Naive thymus-derived CD4-positive, alpha-beta T cell (primary cell): ENCODE measurements at regions not wholly inside any gene's neighbourhood (a gene's known extent, or its start where the extent isn't known, plus 50 kb on each side); places are given as distances from the start of the nearest gene placed in this dataset.

Source experiments
- ATAC-seq: fragments of 150-1000 bp; cut with Tn5 transposase; 2 replicates; pipeline ENCODE4 v1.10.0; 2021; ENCODE audit warnings: mild to moderate bottlenecking, moderate library complexity
- CTCF ChIA-PET: fragments of 350-600 bp; sonication (Branson Sonifier 250); formaldehyde crosslinking; loops from one replicate; lab custom pipeline; 2021; ENCODE audit warnings: antibody characterized with exemption; lab: Charles Lee
- POLR2A ChIA-PET: fragments of 350-600 bp; sonication (Branson Sonifier 250); formaldehyde crosslinking; loops from one replicate; lab custom pipeline; 2021; ENCODE audit warnings: antibody characterized with exemption, inconsistent platforms; lab: Charles Lee
- DNase-seq, 9 donors: peaks; one replicate each; pipeline versions ENCODE4 v3.0.0 to v3.0.0-alpha.2; 2020 to 2022; ENCODE audit warnings: mixed read lengths in 1 of 9
- H3K27ac ChIP-seq: one replicate; pipeline ENCODE4 v1.7.0; 2013; ENCODE audit warnings: mild to moderate bottlenecking, low read depth, low read length, moderate library complexity
- H3K27me3 ChIP-seq, 2 donors: one replicate each; pipeline ENCODE4 v1.7.0; 2013; ENCODE audit warnings: low read length in 2 of 2, mild to moderate bottlenecking in 2 of 2, moderate library complexity in 2 of 2; ENCODE audit not compliant: control insufficient read depth in 2 of 2, insufficient read depth in 2 of 2
- H3K36me3 ChIP-seq, 3 experiments: 1 replicate in 2 of 3; 2 replicates in 1 of 3; pipeline ENCODE4 v1.7.0; 2013; ENCODE audit warnings: low read length in 3 of 3, mild to moderate bottlenecking in 3 of 3, moderate library complexity in 1 of 3; ENCODE audit not compliant: insufficient read depth in 3 of 3, control insufficient read depth in 2 of 3
- H3K4me1 ChIP-seq, 2 donors: one replicate each; pipeline ENCODE4 v1.7.0; 2013; ENCODE audit warnings: low read length in 2 of 2, mild to moderate bottlenecking in 2 of 2, moderate library complexity in 1 of 2; ENCODE audit not compliant: control insufficient read depth in 2 of 2, insufficient read depth in 2 of 2
- H3K4me3 ChIP-seq: 2 replicates; pipeline ENCODE4 v1.7.0; 2013; ENCODE audit warnings: mild to moderate bottlenecking, low read length
- H3K9me3 ChIP-seq, 3 experiments: 1 replicate in 2 of 3; 2 replicates in 1 of 3; pipeline ENCODE4 v1.7.0; 2013; ENCODE audit warnings: low read length in 3 of 3; ENCODE audit not compliant: control insufficient read depth in 2 of 3
- H3K27ac Mint-ChIP-seq, 9 donors: one replicate each; pipeline ENCODE4 v1.8.0; 2020 to 2022; ENCODE audit warnings: mixed read lengths in 9 of 9, mild to moderate bottlenecking in 8 of 9, moderate library complexity in 5 of 9, inconsistent platforms in 2 of 9
- H3K27me3 Mint-ChIP-seq, 5 donors: one replicate each; pipeline ENCODE4 v1.8.0; 2021 to 2022; ENCODE audit warnings: mixed read lengths in 5 of 5, mild to moderate bottlenecking in 1 of 5
- H3K36me3 Mint-ChIP-seq, 5 donors: one replicate each; pipeline ENCODE4 v1.8.0; 2020 to 2022; ENCODE audit warnings: mixed read lengths in 5 of 5, mild to moderate bottlenecking in 3 of 5, inconsistent platforms in 1 of 5
- H3K4me1 Mint-ChIP-seq, 7 donors: one replicate each; pipeline ENCODE4 v1.8.0; 2020 to 2022; ENCODE audit warnings: mixed read lengths in 7 of 7, mild to moderate bottlenecking in 3 of 7, inconsistent platforms in 1 of 7
- H3K4me3 Mint-ChIP-seq, 10 donors: one replicate each; pipeline ENCODE4 v1.8.0; 2020 to 2022; ENCODE audit warnings: mild to moderate bottlenecking in 10 of 10, mixed read lengths in 10 of 10, moderate library complexity in 6 of 10, inconsistent platforms in 2 of 10
- H3K9me3 Mint-ChIP-seq, 11 donors: one replicate each; pipeline ENCODE4 v1.8.0; 2020 to 2022; ENCODE audit warnings: mixed read lengths in 11 of 11, mild to moderate bottlenecking in 4 of 11, inconsistent platforms in 1 of 11, moderate library complexity in 1 of 11
- intact Hi-C, 2 donors: fragments of 100-400 bp; cut with micrococcal nuclease; formaldehyde crosslinking; loops; one replicate each; pipeline ENCODE4 v1.15.1; 2023

DNA sequence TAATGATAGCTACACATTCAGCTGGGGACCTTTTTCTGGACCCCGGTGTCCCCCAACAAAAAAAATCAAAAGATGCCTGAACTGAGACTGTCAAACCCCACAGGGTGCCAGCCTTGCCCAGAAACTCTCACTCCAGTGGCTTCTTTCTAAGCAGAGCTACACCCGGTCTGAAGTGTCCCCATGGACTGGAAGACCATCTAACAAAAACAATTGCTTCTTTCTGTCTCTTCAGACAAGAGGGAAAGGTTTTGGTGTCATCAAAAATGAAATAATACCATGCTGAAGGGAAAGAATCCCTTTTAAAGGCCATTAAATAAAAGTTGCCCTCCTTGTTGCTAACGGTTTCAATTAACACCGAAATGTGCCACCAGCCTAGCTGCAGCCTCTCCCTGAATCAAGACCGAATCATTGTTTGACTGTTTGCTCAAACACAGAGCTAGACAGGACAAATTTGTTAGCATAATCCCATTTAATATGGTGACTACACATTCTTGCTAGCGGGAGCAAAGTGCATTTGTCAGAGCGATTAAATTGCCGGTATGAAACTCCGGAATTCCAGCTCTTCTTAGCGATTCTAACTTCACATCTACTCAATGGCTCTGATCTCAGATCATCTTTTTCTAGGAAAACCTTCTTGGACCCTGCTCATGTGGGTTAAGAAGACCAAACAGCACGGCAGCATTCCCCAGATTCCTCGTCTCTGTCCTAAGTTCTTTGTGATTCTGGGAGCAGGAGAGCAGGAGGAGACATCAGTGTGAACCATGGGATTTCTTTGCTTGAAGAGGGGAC lies 397.5 kb upstream of the PRKCQ start:
- intact Hi-C loops = no loop called here
- Histone ChIP-seq H3K27ac (no peak overlapping the region), H3K9me3 (no peaks in the 10 kb centered on the region), H3K27me3 (no peaks in the 10 kb centered on the region), H3K36me3 (no peaks in the 10 kb centered on the region), H3K4me1 (peaks cover 0 to 14% of the 10 kb centered on the region in 2 donors), H3K4me3 (no peak overlapping the region)
- Mint-ChIP-seq H3K4me3 (no peak overlapping the region), H3K9me3 (peaks cover 0 to 5% (median 0%) of the 10 kb centered on the region in 11 donors), H3K36me3 (no peaks in the 10 kb centered on the region), H3K4me1 (peaks cover 2 to 20% (median 12%) of the 10 kb centered on the region in 7 donors), H3K27me3 (peaks cover 0 to 32% (median 5%) of the 10 kb centered on the region in 5 donors), H3K27ac (no peak overlapping the region)
- no peak for DNase-seq
- CTCF ChIA-PET = interaction anchor here (0.7 kb wide), 1 partner anchor 1754 kb away, joined by 3 read pairs; no protein-coding TSS in a partner anchor
- POLR2A ChIA-PET = no interaction called here
- no peak for ATAC-seq

GRCh38 chr10:6973899-6974298 lies 393.8 kb upstream of the PRKCQ start:
- peak overlapping the region in 2 of 9 donors; percentile 15 to 65 for H3K27ac Mint-ChIP-seq
- ChIA-PET CTCF (no interaction called here), POLR2A (no interaction called here)
- Histone ChIP-seq H3K27ac (no peak overlapping the region), H3K9me3 (no peaks in the 10 kb centered on the region), H3K27me3 (no peaks in the 10 kb centered on the region), H3K4me3 (no peak overlapping the region), H3K4me1 (peaks cover 0 to 14% of the 10 kb centered on the region in 2 donors), H3K36me3 (no peaks in the 10 kb centered on the region)
- peaks cover 0 to 5% (median 0%) of the 10 kb centered on the region in 11 donors for H3K9me3 Mint-ChIP-seq
- H3K4me3 Mint-ChIP-seq = peak overlapping the region in 1 of 10 donors; percentile 56
- H3K36me3 Mint-ChIP-seq = no peaks in the 10 kb centered on the region
- DNase-seq (peak in 6 of 9 donors; percentile 7 to 48 (median 32)), ATAC-seq (peak; percentile 75)
- peaks cover 0 to 26% (median 0%) of the 10 kb centered on the region in 5 donors for H3K27me3 Mint-ChIP-seq
- intact Hi-C loops = loop anchor here in 1 of 2 donors (2.0 kb wide), 1 partner anchor 45 kb away; no protein-coding TSS in a partner anchor
- H3K4me1 Mint-ChIP-seq = peaks cover 2 to 16% (median 9%) of the 10 kb centered on the region in 7 donors

- no peaks in the 10 kb centered on the region for H3K36me3 ChIP-seq
- peaks cover 0 to 14% of the 10 kb centered on the region in 2 donors for H3K4me1 ChIP-seq
- H3K27ac ChIP-seq = no peak overlapping the region
- H3K9me3 ChIP-seq = no peaks in the 10 kb centered on the region
- Mint-ChIP-seq H3K4me1 (peaks cover 2 to 16% (median 9%) of the 10 kb centered on the region in 7 donors), H3K27ac (no peak overlapping the region), H3K4me3 (no peak overlapping the region), H3K9me3 (peaks cover 0 to 5% (median 0%) of the 10 kb centered on the region in 11 donors), H3K27me3 (peaks cover 0 to 28% (median 0%) of the 10 kb centered on the region in 5 donors), H3K36me3 (no peaks in the 10 kb centered on the region)
- no peaks in the 10 kb centered on the region for H3K27me3 ChIP-seq
- ChIA-PET CTCF (no interaction called here), POLR2A (no interaction called here)
- intact Hi-C loops = no loop called here
- H3K4me3 ChIP-seq = no peak overlapping the region
- DNase-seq = no peak
- no peak for ATAC-seq
These were observed 392.1 kb upstream of the PRKCQ start for GRCh38 chr10:6972226-6972625.

GRCh38 chr10:6969659-6970058 lies 389.6 kb upstream of the PRKCQ start:
- Mint-ChIP-seq H3K4me1 (peaks cover 3 to 13% (median 9%) of the 10 kb centered on the region in 7 donors), H3K4me3 (no peak overlapping the region), H3K9me3 (peaks cover 0 to 2% (median 0%) of the 10 kb centered on the region in 11 donors), H3K27me3 (peaks cover 0 to 39% (median 4%) of the 10 kb centered on the region in 5 donors), H3K27ac (no peak overlapping the region), H3K36me3 (no peaks in the 10 kb centered on the region)
- intact Hi-C loops = no loop called here
- no peak for DNase-seq
- CTCF ChIA-PET = interaction anchor here (1.0 kb wide), 1 partner anchor 883 kb away, joined by 4 read pairs; no protein-coding TSS in a partner anchor
- POLR2A ChIA-PET = no interaction called here
- Histone ChIP-seq H3K4me1 (peaks cover 0 to 14% of the 10 kb centered on the region in 2 donors), H3K27ac (no peak overlapping the region), H3K4me3 (no peak overlapping the region), H3K27me3 (no peaks in the 10 kb centered on the region), H3K9me3 (no peaks in the 10 kb centered on the region), H3K36me3 (no peaks in the 10 kb centered on the region)
- ATAC-seq = no peak

GRCh38 chr10:6964543-6964942 lies 384.5 kb upstream of the PRKCQ start:
- DNase-seq (no peak), ATAC-seq (no peak)
- no peak overlapping the region for H3K27ac Mint-ChIP-seq
- H3K36me3 ChIP-seq = no peaks in the 10 kb centered on the region
- peaks cover 0 to 31% (median 4%) of the 10 kb centered on the region in 5 donors for H3K27me3 Mint-ChIP-seq
- H3K9me3 Mint-ChIP-seq = peaks cover 0 to 2% (median 0%) of the 10 kb centered on the region in 11 donors
- POLR2A ChIA-PET = interaction anchor here (0.6 kb wide), 1 partner anchor 67 kb away, joined by 6 read pairs; no protein-coding TSS in a partner anchor
- H3K9me3 ChIP-seq = no peaks in the 10 kb centered on the region
- no peak overlapping the region for H3K4me3 ChIP-seq
- peaks cover 0 to 2% (median 0%) of the 10 kb centered on the region in 7 donors for H3K4me1 Mint-ChIP-seq
- no peaks in the 10 kb centered on the region for H3K27me3 ChIP-seq
- no peaks in the 10 kb centered on the region for H3K36me3 Mint-ChIP-seq
- no peak overlapping the region for H3K4me3 Mint-ChIP-seq
- no peak overlapping the region for H3K27ac ChIP-seq
- intact Hi-C loops = no loop called here
- CTCF ChIA-PET = no interaction called here
- H3K4me1 ChIP-seq = peaks cover 0 to 6% of the 10 kb centered on the region in 2 donors

DNA sequence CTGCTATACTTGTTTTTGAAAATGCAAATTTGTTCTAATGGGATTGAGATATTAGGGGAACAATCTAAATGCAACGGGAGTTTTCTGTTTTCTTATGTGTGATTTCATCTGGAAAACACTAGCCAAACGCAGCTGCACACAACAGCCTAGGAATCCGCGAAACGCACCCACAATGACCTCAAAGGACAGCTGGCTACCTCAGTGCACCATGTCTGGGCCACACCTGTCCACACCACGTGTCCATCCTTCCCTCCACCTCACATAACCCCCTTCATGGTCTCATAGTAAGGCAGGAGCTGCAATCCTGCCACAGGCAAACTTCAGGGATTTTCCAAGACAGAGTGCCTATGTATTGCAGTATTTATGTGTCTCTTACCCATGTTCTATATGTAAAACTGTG lies 382.5 kb upstream of the PRKCQ start:
- no peaks in the 10 kb centered on the region for H3K36me3 Mint-ChIP-seq
- H3K4me3 Mint-ChIP-seq = no peak overlapping the region
- no peak overlapping the region for H3K27ac Mint-ChIP-seq
- Histone ChIP-seq H3K4me3 (no peak overlapping the region), H3K36me3 (no peaks in the 10 kb centered on the region), H3K9me3 (no peaks in the 10 kb centered on the region), H3K27me3 (no peaks in the 10 kb centered on the region), H3K4me1 (peaks cover 4 to 26% of the 10 kb centered on the region in 2 donors), H3K27ac (no peak overlapping the region)
- peaks cover 0 to 2% (median 0%) of the 10 kb centered on the region in 11 donors for H3K9me3 Mint-ChIP-seq
- H3K4me1 Mint-ChIP-seq = peaks cover 2 to 17% (median 12%) of the 10 kb centered on the region in 7 donors
- intact Hi-C loops = no loop called here
- H3K27me3 Mint-ChIP-seq = peaks cover 0 to 15% (median 4%) of the 10 kb centered on the region in 5 donors
- DNase-seq = no peak
- POLR2A ChIA-PET = no interaction called here
- CTCF ChIA-PET = no interaction called here
- no peak for ATAC-seq
